ENCODE measurements at regions not wholly inside any gene's neighbourhood (a gene's known extent, or its start where the extent isn't known, plus 50 kb on each side); places are given as distances from the start of the nearest gene placed in this dataset.

DNA sequence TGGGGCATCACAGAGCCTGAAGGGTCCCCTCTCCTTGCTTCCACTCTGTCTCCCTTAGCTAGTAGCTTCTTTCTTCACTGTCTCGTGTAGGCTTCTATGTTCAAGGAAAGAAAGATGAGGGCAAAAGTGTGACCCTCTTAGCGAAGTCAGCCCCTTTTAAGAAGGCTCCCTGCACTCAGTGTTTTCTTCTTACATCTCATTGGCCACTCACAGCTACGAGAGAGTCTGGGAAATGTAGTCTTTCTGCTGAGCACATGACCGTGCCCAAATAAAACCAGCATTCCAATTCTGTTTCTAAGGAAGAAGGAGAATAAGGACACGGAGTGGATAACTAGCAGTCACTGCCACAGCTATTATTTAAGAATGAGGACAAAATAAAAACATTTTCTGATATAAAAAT, 104.9 kb upstream of the TNR start:
- H3K4me3 ChIP-seq (ENCODE audit: low read depth, low read length) = no peak overlapping the region
- TF ChIP-seq, protein P1, sequence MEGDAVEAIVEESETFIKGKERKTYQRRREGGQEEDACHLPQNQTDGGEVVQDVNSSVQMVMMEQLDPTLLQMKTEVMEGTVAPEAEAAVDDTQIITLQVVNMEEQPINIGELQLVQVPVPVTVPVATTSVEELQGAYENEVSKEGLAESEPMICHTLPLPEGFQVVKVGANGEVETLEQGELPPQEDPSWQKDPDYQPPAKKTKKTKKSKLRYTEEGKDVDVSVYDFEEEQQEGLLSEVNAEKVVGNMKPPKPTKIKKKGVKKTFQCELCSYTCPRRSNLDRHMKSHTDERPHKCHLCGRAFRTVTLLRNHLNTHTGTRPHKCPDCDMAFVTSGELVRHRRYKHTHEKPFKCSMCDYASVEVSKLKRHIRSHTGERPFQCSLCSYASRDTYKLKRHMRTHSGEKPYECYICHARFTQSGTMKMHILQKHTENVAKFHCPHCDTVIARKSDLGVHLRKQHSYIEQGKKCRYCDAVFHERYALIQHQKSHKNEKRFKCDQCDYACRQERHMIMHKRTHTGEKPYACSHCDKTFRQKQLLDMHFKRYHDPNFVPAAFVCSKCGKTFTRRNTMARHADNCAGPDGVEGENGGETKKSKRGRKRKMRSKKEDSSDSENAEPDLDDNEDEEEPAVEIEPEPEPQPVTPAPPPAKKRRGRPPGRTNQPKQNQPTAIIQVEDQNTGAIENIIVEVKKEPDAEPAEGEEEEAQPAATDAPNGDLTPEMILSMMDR (IDR thresholded peaks at IDR 0.05; ENCODE audit: low read depth, low read length) = no peak
- no peak for DNase-seq (ENCODE audit: low read depth, low spot score)
- in situ Hi-C loops (cut with HindIII; ENCODE audit: low sequenced_read_pairs) = no loop called here

DNA sequence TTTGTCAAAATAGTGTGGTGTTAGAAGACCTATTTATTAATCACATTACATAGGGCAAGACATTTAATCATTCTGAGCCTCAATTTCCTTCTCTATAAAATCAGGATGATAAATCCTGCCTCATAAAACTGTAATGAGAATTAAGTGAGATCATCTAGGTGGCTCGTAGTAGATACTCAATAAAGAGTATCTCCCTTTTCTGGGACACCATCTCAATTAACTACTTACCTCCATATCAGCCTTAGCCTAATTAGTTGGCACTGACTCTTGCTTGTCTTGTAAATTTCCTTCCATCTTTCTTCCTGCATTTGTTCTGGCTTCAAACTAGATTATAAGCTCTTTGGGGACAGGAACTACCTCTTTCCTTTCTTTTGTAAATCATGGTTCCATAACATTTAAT, 102.6 kb upstream of the TNR start:
- TF ChIP-seq, protein P1 (IDR thresholded peaks at IDR 0.05; ENCODE audit: low read depth, low read length) = no peak
- no peak for DNase-seq (ENCODE audit: low read depth, low spot score)
- in situ Hi-C loops (cut with HindIII; ENCODE audit: low sequenced_read_pairs) = no loop called here
- H3K4me3 ChIP-seq (ENCODE audit: low read depth, low read length) = no peak overlapping the region

GRCh38 chr1:175845338-175845737, 101.9 kb upstream of the TNR start:
- in situ Hi-C loops (cut with HindIII; ENCODE audit: low sequenced_read_pairs) = no loop called here
- no peak overlapping the region for H3K4me3 ChIP-seq (ENCODE audit: low read depth, low read length)
- TF ChIP-seq, protein P1 (IDR thresholded peaks at IDR 0.05; ENCODE audit: low read depth, low read length) = no peak
- DNase-seq (ENCODE audit: low read depth, low spot score) = no peak

GRCh38 chr1:175844877-175845276, 101.5 kb upstream of the TNR start:
- DNase-seq (ENCODE audit: low read depth, low spot score) = no peak
- TF ChIP-seq, protein P1 (IDR thresholded peaks at IDR 0.05; ENCODE audit: low read depth, low read length) = no peak
- no peak overlapping the region for H3K4me3 ChIP-seq (ENCODE audit: low read depth, low read length)
- in situ Hi-C loops (cut with HindIII; ENCODE audit: low sequenced_read_pairs) = no loop called here

DNA sequence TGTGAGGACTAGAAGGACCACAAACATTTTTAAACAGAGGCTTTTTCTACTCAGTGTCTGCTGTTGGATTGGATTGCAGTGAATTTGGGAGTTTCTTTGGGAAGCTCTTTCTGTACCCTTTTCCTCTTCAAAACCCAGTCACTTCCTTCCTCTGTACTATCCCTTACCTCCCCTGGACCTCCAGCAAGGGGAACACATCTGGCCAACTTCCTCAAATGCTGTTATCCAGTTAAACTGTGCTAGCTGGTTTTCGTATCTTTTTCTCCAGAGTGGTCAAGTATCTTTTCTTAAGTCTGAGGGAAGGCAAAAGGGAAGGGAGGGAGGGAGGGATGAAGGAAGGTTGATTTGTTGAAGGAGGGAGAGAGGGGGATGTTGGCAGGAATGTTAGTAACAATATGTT, 99.2 kb upstream of the TNR start:
- no peak overlapping the region for H3K4me3 ChIP-seq (ENCODE audit: low read depth, low read length)
- in situ Hi-C loops (cut with HindIII; ENCODE audit: low sequenced_read_pairs) = no loop called here
- TF ChIP-seq, protein P1 (IDR thresholded peaks at IDR 0.05; ENCODE audit: low read depth, low read length) = no peak
- DNase-seq (ENCODE audit: low read depth, low spot score) = no peak

DNA sequence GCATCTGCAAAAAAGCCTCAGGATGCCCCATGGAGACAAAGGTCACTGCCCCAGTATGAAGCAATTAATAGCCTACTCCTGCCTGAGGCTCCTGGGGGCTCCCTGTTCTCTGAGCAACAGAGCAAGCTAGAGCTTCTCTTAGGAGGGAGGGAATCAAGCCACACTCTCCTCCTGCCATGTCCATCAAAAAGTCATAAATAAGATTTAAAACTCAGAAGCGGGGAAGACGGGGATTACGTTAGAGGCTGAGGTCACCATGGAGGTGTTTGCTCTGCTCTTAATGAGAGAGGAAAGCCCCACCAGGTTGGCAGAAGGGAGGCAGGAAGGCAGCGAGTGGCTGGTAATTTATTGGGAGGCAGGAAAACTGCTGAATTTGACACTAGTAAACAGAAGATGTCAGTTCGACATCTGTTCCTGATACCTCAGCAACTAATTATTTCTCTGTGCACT, 98.4 kb upstream of the TNR start:
- in situ Hi-C loops (cut with HindIII; ENCODE audit: low sequenced_read_pairs) = no loop called here
- no peak for DNase-seq (ENCODE audit: low read depth, low spot score)
- H3K4me3 ChIP-seq (ENCODE audit: low read depth, low read length) = no peak overlapping the region
- TF ChIP-seq, protein P1 (IDR thresholded peaks at IDR 0.05; ENCODE audit: low read depth, low read length) = no peak

DNA sequence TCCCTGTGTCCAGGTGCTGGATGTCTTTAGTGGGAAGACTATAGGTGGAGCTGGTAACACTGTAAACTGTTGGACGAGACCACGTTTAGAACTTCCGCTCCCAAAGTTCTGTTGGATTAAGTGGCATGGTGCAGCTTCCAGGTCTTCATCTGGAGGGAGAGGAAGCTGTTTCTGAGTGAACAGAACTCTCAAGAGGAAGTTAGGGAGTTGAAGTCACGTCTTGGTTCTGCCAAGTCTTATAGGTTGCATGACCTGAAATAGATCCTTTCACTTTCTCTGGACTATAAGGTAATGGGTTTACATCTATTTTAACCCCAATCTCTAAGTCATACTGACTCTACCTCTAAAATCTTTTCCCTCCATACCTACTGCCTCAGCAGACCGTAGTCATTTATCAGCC, 97.4 kb upstream of the TNR start:
- TF ChIP-seq, protein P1 (IDR thresholded peaks at IDR 0.05; ENCODE audit: low read depth, low read length) = no peak
- no peak for DNase-seq (ENCODE audit: low read depth, low spot score)
- in situ Hi-C loops (cut with HindIII; ENCODE audit: low sequenced_read_pairs) = no loop called here
- H3K4me3 ChIP-seq (ENCODE audit: low read depth, low read length) = no peak overlapping the region
